ENCODE measurements at regions not wholly inside any gene's neighbourhood (a gene's known extent, or its start where the extent isn't known, plus 50 kb on each side); places are given as distances from the start of the nearest gene placed in this dataset.

- Histone ChIP-seq H3K27me3 (ENCODE audit: insufficient read depth, low read length) (no peaks in the 10 kb centered on the region; the same call in 1 of the 2 replicates), H3K9ac (ENCODE audit: extremely low read depth, insufficient read length, low read length) (no peak overlapping the region), H2AK5ac (ENCODE audit: insufficient read length, low read length) (no peak overlapping the region), H3K4me2 (ENCODE audit: insufficient read depth, insufficient read length, low read length) (no peak overlapping the region), H3K4me1 (ENCODE audit: insufficient read depth, low read length) (peaks cover 8% of the 10 kb centered on the region; the same call in 1 of the 2 replicates), H3K23me2 (ENCODE audit: insufficient read length, low read depth, low read length, poor library complexity, severe bottlenecking) (no peaks in the 10 kb centered on the region), H2BK12ac (ENCODE audit: insufficient read length, low read depth, low read length) (no peak overlapping the region), H3K56ac (ENCODE audit: insufficient read length, low read depth, low read length) (no peak overlapping the region), H2AFZ (ENCODE audit: low read length) (no peak overlapping the region), H2BK5ac (ENCODE audit: insufficient read length, low read length) (no peak overlapping the region), H4K91ac (ENCODE audit: insufficient read length, low read depth, low read length) (no peak overlapping the region), H3T11ph (ENCODE audit: low read length) (no peak overlapping the region), H4K8ac (replicated peaks; ENCODE audit: insufficient read length, low read depth, low read length) (no peak overlapping the region), H3K4ac (ENCODE audit: low read depth, low read length) (no peak overlapping the region), H3K23ac (ENCODE audit: insufficient read length, low read depth, low read length) (no peak overlapping the region), H2BK120ac (ENCODE audit: low read depth, low read length, poor library complexity, severe bottlenecking) (no peak overlapping the region), H3K18ac (ENCODE audit: insufficient read length, low read depth, low read length) (no peak overlapping the region), H4K5ac (ENCODE audit: insufficient read length, low read depth, low read length) (no peak overlapping the region), H2BK15ac (ENCODE audit: low read depth, low read length) (no peak overlapping the region), H3K79me2 (ENCODE audit: insufficient read depth, low read length) (no peaks in the 10 kb centered on the region), H3K79me1 (ENCODE audit: insufficient read depth, low read depth, low read length, poor library complexity, severe bottlenecking) (no peaks in the 10 kb centered on the region), H2BK20ac (ENCODE audit: low read depth, low read length, poor library complexity, severe bottlenecking) (no peak overlapping the region), H3K27ac (ENCODE audit: insufficient read length, low read depth, low read length) (no peak overlapping the region), H3K9me3 (ENCODE audit: control insufficient read depth, low read depth, low read length) (no peaks in the 10 kb centered on the region), H4K20me1 (ENCODE audit: control insufficient read depth, insufficient read depth, insufficient read length) (no peaks in the 10 kb centered on the region), H3K14ac (ENCODE audit: insufficient read depth, low read length) (no peak overlapping the region)
- no peak for DNase-seq
- WGBS (ENCODE audit: extremely low coverage, insufficient read length, low lambda C conversion rate), result no CpG with 5 or more reads among the region's 1 CpG
- no peak overlapping the region for H3K27ac Mint-ChIP-seq
- no peak for TF ChIP-seq CTCF (conservative IDR thresholded peaks at IDR 0.05)
- H3K9me3 Mint-ChIP-seq, result no peaks in the 10 kb centered on the region; a peak in 1 of 5 replicates
- no peaks in the 10 kb centered on the region; a peak in 1 of 7 replicates for H3K36me3 Mint-ChIP-seq (ENCODE audit: insufficient read depth in 1 of 3, low read depth in 3 of 3)
- H3K27me3 Mint-ChIP-seq (ENCODE audit: low read depth), result peaks cover 36% of the 10 kb centered on the region
- no peak overlapping the region for H3K4me3 Mint-ChIP-seq
- H3K4me1 Mint-ChIP-seq, result peaks cover 35 to 38% of the 10 kb centered on the region in 2 experiments
Observed at GRCh38 chr18:73897517-73897916, 250.1 kb downstream of the FBXO15 start.

Measured in H9 (cell line).